Smooth muscle cell (in vitro differentiated cells): ENCODE measurements at regions not wholly inside any gene's neighbourhood (a gene's known extent, or its start where the extent isn't known, plus 50 kb on each side); places are given as distances from the start of the nearest gene placed in this dataset.

Source experiments
- DNase-seq: peaks from one replicate; lab custom pipeline; 2025; ENCODE audit not compliant: unreplicated experiment; lab: John Stamatoyannopoulos, UW
- H2AFZ ChIP-seq: fragments of 200-600 bp; sonication (generic); 2 replicates; pipeline ENCODE4 v1.6.0; 2016; ENCODE audit warnings: antibody characterized with exemption, low read depth, mild to moderate bottlenecking
- H3F3A ChIP-seq: fragments of 200-600 bp; sonication (generic); 2 replicates; pipeline ENCODE4 v1.6.0; 2017; ENCODE audit warnings: antibody characterized with exemption, low read depth
- H3K27ac ChIP-seq: fragments of 200-600 bp; sonication (generic); 2 replicates; pipeline ENCODE4 v1.5.1; 2016; ENCODE audit warnings: low read depth, mild to moderate bottlenecking
- H3K27me3 ChIP-seq: fragments of 200-600 bp; sonication (generic); 2 replicates; pipeline ENCODE4 v1.6.1; 2016; ENCODE audit warnings: low read depth, mild to moderate bottlenecking
- H3K36me3 ChIP-seq: fragments of 200-600 bp; sonication (generic); 2 replicates; pipeline ENCODE4 v1.5.1; 2016; ENCODE audit warnings: low read depth
- H3K4me1 ChIP-seq: fragments of 200-600 bp; sonication (generic); 2 replicates; pipeline ENCODE4 v1.5.1; 2016; ENCODE audit warnings: low read depth
- H3K4me2 ChIP-seq: fragments of 200-600 bp; sonication (generic); 2 replicates; pipeline ENCODE4 v1.6.0; 2016; ENCODE audit warnings: mild to moderate bottlenecking
- H3K4me3 ChIP-seq: fragments of 200-600 bp; sonication (generic); 2 replicates; pipeline ENCODE4 v1.5.1; 2016; ENCODE audit warnings: mild to moderate bottlenecking
- H3K79me2 ChIP-seq: fragments of 200-600 bp; sonication (generic); 2 replicates; pipeline ENCODE4 v1.6.0; 2016; ENCODE audit warnings: low read depth, mild to moderate bottlenecking
- H3K9ac ChIP-seq: fragments of 200-600 bp; sonication (generic); 2 replicates; pipeline ENCODE4 v1.6.0; 2016; ENCODE audit warnings: low read depth
- H3K9me3 ChIP-seq: fragments of 200-600 bp; sonication (generic); replicated peaks from 2 replicates; pipeline ENCODE4 v1.5.1; 2016; ENCODE audit warnings: low read depth
- H4K20me1 ChIP-seq: fragments of 200-600 bp; sonication (generic); 2 replicates; pipeline ENCODE4 v1.6.0; 2016; ENCODE audit warnings: low read depth
- WGBS: methylation state at CpG from one replicate; pipeline ENCODE4 v1.1.7; 2016; ENCODE audit warnings: low lambda C conversion rate; 5-methylcytosine and 5-hydroxymethylcytosine counted together
- TF ChIP-seq, protein P1 (sequence below): fragments of 200-600 bp; sonication (generic); IDR thresholded peaks from 2 replicates; pipeline ENCODE4 v1.5.1; 2017; ENCODE audit warnings: borderline replicate concordance, mild to moderate bottlenecking, antibody characterized with exemption; ENCODE audit not compliant: insufficient read depth, poor library complexity, severe bottlenecking

DNA sequence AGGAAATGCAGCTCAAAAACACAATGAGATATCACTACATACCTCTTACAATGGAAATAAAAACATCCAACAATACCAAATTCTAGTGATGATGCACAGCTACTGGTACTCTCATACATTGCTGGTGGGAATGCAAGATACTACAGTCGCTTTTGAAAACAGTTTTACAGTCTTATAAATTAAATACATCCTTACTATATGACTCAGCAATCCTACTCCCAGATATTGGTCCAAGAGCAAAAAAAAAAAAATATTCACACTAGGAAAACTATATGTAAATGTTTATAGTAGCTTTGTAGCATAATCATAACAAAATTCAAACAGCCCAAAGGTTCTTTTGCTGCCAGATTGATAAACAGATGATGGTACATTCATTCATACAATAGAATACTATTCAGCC is 217.4 kb upstream of the FAM83B start:
- H4K20me1 ChIP-seq = no peaks in the 10 kb centered on the region
- no peak overlapping the region for H3K27ac ChIP-seq
- no peak for DNase-seq
- TF ChIP-seq, protein P1, sequence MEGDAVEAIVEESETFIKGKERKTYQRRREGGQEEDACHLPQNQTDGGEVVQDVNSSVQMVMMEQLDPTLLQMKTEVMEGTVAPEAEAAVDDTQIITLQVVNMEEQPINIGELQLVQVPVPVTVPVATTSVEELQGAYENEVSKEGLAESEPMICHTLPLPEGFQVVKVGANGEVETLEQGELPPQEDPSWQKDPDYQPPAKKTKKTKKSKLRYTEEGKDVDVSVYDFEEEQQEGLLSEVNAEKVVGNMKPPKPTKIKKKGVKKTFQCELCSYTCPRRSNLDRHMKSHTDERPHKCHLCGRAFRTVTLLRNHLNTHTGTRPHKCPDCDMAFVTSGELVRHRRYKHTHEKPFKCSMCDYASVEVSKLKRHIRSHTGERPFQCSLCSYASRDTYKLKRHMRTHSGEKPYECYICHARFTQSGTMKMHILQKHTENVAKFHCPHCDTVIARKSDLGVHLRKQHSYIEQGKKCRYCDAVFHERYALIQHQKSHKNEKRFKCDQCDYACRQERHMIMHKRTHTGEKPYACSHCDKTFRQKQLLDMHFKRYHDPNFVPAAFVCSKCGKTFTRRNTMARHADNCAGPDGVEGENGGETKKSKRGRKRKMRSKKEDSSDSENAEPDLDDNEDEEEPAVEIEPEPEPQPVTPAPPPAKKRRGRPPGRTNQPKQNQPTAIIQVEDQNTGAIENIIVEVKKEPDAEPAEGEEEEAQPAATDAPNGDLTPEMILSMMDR = no peak
- no peaks in the 10 kb centered on the region for H3K79me2 ChIP-seq
- H3K4me2 ChIP-seq = no peak overlapping the region
- WGBS = 52% methylated on average over 1 of the region's 1 CpG
- H3K36me3 ChIP-seq = no peaks in the 10 kb centered on the region
- no peaks in the 10 kb centered on the region for H3K4me1 ChIP-seq
- no peaks in the 10 kb centered on the region for H3K9me3 ChIP-seq
- no peaks in the 10 kb centered on the region for H3F3A ChIP-seq
- no peaks in the 10 kb centered on the region for H3K27me3 ChIP-seq
- H3K9ac ChIP-seq = no peak overlapping the region
- H2AFZ ChIP-seq = no peak overlapping the region
- no peak overlapping the region for H3K4me3 ChIP-seq

DNA sequence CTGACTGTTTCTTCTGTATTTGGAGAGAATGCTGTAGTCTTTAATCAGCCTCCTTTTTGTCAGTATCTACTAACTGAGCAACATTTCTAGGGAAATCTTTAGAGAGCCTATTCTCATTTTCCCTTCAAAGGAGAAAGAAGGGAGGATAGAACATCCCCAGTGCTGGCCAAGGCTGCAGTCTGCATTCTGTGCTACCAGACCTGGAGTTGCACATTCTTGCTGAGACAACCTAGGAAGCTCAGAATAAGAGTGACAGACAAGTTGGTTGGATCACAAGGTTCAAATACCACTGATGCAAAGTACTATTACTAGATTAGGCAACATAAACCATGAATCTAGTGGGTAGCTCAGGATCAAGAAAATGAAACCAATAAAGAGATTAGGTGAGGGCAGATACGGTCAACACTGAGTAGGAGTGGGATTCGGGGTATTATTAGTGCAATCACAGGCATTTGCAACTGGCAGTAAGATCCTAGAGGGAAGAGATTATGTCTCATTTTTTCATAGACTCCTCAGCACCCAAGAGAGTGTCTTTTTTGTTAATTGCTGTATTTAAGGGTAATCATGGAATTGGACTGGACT is 213.5 kb upstream of the FAM83B start:
- H3K9me3 ChIP-seq = no peaks in the 10 kb centered on the region
- H3K4me1 ChIP-seq = no peaks in the 10 kb centered on the region
- H3F3A ChIP-seq = no peaks in the 10 kb centered on the region
- 33% methylated on average over 2 of the region's 2 CpGs for WGBS
- DNase-seq = no peak
- TF ChIP-seq, protein P1 = no peak
- H3K27me3 ChIP-seq = no peaks in the 10 kb centered on the region
- no peak overlapping the region for H3K9ac ChIP-seq
- H3K4me2 ChIP-seq = peak overlapping the region; percentile 68
- no peaks in the 10 kb centered on the region for H4K20me1 ChIP-seq
- H3K79me2 ChIP-seq = no peaks in the 10 kb centered on the region
- no peaks in the 10 kb centered on the region for H3K36me3 ChIP-seq
- peak overlapping the region; percentile 15 for H3K4me3 ChIP-seq
- H2AFZ ChIP-seq = no peak overlapping the region
- H3K27ac ChIP-seq = no peak overlapping the region

DNA sequence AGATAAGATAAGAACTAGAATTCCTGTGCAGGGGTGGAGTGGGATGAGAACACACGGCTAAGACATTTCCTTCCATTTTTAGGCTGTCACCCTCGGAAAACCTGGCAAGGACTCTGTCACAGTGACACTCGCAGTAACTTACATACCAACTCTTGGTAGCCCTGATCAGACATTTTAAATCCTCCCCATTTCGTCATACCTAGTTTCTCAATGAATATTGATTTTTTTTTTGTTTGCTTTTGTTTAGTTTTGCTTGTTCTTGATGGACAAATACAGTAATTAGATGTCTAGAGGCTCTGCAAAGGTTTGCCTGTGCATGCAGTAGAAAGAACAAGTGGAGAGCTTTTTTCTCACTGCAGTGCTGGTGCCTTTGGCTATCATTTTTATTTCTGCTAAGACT is 213.0 kb upstream of the FAM83B start:
- Histone ChIP-seq H4K20me1 (no peaks in the 10 kb centered on the region), H3K4me2 (peak overlapping the region; percentile 68), H3K9me3 (no peaks in the 10 kb centered on the region), H3K9ac (no peak overlapping the region), H3K27ac (no peak overlapping the region), H3K79me2 (no peaks in the 10 kb centered on the region), H3K4me3 (peak overlapping the region; percentile 15), H3K27me3 (no peaks in the 10 kb centered on the region), H2AFZ (no peak overlapping the region), H3K36me3 (no peaks in the 10 kb centered on the region), H3K4me1 (no peaks in the 10 kb centered on the region), H3F3A (no peaks in the 10 kb centered on the region)
- DNase-seq = no peak
- TF ChIP-seq, protein P1 = no peak
- WGBS = 55% methylated on average over 4 of the region's 4 CpGs

DNA sequence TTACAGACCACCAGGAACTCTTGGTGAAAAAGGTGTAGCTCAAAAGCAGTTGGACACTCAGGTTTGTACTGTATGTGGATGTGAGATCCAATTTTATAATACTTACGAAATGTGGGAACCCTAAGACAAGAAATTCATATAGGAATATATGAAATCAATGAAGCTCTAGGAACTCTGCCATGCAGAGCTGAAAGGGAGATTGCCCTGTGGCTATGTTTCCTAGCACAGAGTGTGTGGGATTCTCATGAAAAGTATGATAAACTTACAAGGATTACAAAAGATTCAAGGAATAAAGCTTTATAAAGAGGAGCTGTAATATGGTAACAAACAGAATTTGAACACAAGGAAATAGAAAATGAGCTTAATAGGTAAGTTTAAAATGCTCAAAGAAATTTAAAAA is 205.7 kb upstream of the FAM83B start:
- TF ChIP-seq, protein P1 = no peak
- WGBS = 93% methylated on average over 1 of the region's 1 CpG
- Histone ChIP-seq H2AFZ (no peak overlapping the region), H3K4me1 (no peaks in the 10 kb centered on the region), H3K27ac (no peak overlapping the region), H3K79me2 (no peaks in the 10 kb centered on the region), H3K36me3 (no peaks in the 10 kb centered on the region), H3K27me3 (no peaks in the 10 kb centered on the region), H3K9me3 (no peaks in the 10 kb centered on the region), H4K20me1 (no peaks in the 10 kb centered on the region), H3K4me2 (no peak overlapping the region), H3F3A (no peaks in the 10 kb centered on the region), H3K4me3 (no peak overlapping the region), H3K9ac (no peak overlapping the region)
- DNase-seq = no peak
